Retina (tissue), 1 donor: ENCODE measurements at regions not wholly inside any gene's neighbourhood (a gene's known extent, or its start where the extent isn't known, plus 50 kb on each side); places are given as distances from the start of the nearest gene placed in this dataset.
A peak's percentile ranks its signal among the peaks of the same experiment; 100 is the strongest.

Source experiments
- DNase-seq: peaks from one replicate; pipeline ENCODE4 v3.0.0-alpha.2; 2016

DNA sequence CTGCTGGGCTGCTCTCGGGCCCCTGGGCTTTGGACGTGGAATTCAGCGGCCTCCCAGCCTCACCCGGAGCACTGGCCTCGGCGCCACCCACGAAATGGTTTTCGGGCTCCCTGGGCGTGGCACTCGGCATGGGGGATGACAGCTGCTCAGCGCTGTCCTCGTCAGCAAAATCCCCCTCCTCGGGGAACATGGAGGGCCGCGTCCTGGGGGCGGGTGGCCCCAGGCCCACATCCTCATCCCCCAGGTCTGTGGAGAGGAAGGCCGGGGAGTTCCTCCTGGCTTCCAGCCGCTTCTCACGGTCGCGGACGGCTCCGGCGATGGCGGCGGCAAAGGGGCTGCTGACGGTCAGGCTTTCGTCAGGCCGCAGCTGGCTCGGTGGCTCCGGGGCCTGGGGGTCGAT is 88.4 kb downstream of the CTTN start:
- no peak for DNase-seq

DNA sequence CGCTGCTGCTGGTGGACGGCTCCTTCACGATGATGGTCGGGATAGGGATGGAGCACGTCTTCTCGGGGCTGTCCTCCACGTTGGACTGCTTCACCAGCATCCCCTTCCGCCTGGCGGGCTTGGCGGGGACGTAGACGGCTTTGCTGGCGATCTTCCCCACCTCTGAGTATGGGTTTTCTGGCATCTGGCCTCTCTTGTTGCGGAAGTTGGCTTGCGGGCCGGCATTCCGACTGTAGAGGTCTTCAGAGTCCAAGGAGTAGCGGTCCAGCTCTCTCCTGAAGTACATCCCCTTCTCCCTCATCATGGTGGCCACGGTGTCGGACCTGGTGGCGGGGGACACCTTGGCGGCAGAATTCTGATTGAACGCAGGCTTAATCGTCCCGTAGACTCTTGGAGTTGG is 88.8 kb downstream of the CTTN start:
- DNase-seq = no peak

GRCh38 chr11:70487756-70488155 is 89.4 kb downstream of the CTTN start:
- DNase-seq = no peak

GRCh38 chr11:70488171-70488703 is 89.9 kb downstream of the CTTN start:
- no peak for DNase-seq

- no peak for DNase-seq
Measured at GRCh38 chr11:70489276-70489675, 90.9 kb downstream of the CTTN start.

- DNase-seq = no peak
Measured at GRCh38 chr11:70490208-70490607, 91.9 kb downstream of the CTTN start.

- no peak for DNase-seq
Measured at GRCh38 chr11:70490723-70491558, 92.6 kb downstream of the CTTN start.

GRCh38 chr11:70491696-70492472 is 93.6 kb downstream of the CTTN start:
- DNase-seq = no peak

- DNase-seq = no peak
Measured at GRCh38 chr11:70493089-70493474, 94.8 kb downstream of the CTTN start.

DNA sequence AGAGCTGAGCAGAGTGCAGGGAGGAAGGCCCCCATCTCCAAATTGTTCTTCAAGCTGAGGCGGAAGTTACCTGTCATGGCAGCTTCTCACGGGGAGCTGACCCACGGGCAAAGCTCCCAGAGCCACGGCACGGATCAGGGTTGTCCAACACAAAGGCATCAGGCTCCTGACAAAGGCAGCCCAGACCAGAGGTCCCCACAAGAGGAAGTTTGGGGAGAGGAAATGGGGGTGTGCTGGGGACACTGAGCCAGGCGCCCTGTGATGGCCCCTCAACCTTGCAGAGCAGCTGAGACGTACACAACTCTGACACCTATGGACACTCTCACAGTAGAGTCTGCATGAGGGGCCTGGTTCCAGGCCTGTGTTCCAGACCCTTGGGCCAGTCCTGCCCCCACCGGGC is 95.6 kb downstream of the CTTN start:
- DNase-seq = no peak

DNA sequence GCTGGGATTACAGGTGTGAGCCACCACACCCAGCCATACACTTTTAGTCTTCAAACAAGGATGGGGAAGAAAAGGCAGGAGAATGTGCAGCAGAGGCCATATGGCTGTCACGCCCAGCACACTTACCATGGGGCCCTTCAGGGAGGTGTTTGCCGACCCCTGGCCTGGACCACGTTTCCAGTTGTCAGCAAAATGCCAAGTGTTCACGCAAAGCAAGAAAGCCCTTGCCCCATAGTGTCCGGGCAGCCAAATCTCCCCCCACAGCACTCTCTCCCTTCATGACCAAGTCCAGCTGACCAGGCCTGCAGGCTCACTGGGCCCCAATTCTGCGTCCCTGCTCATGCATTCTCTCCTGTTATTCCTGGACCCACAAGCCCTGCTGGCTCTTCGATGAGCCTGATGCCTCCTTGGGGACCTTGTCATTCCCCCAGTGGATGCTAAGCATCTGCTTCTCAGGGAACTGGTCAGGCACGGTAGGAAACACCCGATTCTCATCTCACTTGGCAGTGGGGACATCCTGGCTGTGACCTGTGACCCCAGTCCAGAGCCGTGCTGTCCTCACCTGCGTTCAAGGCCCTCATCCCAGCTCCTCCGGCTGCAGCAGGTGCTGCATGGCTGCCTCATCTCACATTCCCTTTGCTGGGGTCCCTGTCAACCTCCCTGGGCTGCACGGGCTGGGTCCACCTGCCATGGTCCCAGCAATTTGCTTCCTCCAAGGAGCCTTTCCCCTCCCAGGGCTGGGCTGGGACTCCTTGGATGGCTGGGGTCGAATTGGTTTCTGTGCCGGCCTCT is 96.4 kb downstream of the CTTN start:
- no peak for DNase-seq

DNA sequence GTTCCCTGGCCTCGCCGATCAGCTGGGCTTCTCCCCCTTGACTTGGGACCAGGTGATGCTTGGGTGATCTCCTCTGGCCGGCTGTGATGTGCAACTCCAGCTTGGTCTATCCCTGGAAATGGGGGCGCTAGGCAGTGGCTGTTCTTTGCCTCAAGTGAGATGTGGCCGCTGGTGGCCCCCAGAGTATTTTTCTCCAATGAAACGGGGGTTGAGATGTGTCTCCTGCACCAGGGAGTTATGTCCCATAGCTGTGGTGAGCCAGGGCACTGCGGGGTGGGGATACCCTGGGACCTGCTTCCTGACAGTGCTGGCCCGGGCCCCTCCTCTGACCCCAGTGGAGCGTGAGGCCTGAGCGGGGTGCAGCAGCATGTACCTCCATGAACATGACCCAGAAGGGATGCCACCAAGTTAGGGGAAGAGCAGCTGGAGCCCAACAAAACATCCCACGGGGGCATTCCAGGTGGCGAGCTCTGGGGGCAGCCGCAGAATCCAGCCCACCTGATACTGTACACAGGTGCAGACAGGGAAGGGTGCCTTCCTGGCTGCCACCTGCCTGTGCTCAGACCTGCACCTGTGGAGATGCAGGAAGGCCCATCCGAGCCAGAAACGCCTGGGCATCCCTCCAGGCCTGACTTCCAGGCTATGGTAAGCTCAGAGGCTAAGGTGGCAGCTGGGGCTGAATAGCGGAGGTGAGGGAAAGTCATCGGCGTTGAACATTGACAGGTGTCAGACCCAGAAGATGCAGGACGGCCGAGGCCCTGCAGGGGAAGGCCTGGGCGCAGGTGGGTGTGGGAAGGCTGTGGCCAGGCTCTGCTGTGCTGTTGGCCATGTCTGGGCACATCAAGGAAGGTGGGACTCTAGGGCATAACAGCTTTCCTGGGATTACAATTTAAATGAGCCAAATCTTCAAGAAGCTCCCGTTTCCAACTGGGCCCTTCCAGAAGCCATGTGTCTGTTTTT is 97.3 kb downstream of the CTTN start:
- DNase-seq = no peak

- no peak for DNase-seq
Measured at GRCh38 chr11:70496591-70497535, 98.5 kb downstream of the CTTN start.

- DNase-seq = no peak
Measured at GRCh38 chr11:70497536-70498075, 99.3 kb downstream of the CTTN start.

GRCh38 chr11:70498171-70498571 is 99.8 kb downstream of the CTTN start:
- DNase-seq = no peak

GRCh38 chr11:70498976-70499801 is 100.9 kb downstream of the CTTN start:
- DNase-seq = no peak

DNA sequence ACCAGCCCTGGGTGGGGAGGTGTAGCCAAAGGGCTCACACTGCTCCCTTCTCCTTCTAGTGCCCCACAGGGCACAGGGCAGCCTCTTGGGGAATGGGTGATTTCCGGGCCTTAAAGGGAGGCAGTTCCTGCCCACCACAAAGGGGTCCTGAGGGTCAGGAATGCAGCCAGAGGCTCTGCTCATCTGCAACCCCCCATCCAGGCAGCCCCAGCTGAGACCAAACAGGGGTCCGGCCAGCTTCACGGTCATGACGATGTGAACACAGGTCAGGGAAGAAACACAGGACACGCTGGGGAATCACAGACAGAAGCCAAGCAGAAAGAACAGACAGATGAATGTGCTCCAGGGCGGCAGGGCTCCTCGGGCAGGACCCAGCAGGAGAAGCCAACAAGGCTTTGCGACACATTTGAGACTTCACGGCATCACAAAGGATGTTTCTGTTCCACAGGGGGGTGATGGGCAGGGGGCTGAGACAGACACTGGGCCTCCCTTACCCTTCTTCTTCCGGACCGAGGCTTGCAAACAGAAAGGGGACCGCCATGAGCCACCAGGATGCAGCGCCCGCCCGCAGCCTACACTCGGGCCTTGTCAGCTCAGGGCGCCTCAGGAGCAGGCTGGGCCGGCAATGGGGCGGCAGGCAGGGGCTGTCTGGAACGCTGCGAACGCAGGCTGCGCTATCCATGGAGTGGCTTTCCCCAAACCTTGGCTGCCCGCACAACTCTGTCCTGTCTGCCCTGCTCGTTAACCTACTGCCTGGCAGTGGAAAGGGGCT is 101.9 kb downstream of the CTTN start:
- DNase-seq = peak; percentile 67

DNA sequence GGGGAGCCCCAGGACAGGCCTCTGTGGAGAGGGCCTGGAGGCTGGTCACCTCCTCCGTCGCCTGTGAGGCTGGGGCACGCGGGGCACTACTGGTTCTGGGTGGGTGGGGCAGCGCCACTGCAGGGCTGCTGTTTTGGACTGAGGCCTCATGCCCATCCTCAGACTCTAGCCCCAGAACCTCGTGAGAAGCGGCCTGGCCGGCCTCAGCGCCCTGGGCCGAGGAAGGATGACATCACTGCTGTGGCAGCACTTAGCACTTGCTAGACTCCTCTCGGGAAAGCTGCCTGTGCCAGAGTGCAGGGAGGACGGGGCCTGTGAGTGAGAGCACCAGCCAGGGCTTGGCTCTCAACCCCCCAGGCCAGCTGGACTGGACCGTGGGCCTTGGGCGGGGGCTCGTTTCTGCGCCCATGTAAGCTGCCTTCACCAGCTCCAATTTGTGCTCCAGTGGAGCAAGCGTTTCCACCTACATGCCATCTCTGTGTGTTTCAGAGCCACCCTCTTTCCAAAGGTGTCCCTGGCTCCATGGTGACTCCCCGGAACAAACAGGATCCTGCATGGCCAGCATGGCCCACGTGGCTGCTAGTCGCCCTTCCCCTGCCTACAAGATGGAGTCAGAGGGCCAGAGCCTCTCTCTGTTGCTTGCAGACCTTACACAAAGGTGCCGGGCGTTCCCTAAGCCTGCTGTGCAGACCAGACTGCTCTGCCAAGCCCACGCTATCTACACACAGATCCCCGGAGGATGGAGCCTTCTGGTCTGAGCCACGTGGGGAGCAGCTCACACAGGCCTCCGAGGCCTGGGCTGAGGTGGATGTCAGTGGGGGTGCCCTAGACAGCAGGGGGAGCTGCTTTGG is 102.9 kb downstream of the CTTN start:
- DNase-seq = peak; percentile 63
